ENCODE measurements at regions not wholly inside any gene's neighbourhood (a gene's known extent, or its start where the extent isn't known, plus 50 kb on each side); places are given as distances from the start of the nearest gene placed in this dataset.
"Not testable (repeated sequence)": the region's sequence is repeated elsewhere in the genome, so short reads cannot be mapped to it uniquely, and the experiment has no call there.

DNA sequence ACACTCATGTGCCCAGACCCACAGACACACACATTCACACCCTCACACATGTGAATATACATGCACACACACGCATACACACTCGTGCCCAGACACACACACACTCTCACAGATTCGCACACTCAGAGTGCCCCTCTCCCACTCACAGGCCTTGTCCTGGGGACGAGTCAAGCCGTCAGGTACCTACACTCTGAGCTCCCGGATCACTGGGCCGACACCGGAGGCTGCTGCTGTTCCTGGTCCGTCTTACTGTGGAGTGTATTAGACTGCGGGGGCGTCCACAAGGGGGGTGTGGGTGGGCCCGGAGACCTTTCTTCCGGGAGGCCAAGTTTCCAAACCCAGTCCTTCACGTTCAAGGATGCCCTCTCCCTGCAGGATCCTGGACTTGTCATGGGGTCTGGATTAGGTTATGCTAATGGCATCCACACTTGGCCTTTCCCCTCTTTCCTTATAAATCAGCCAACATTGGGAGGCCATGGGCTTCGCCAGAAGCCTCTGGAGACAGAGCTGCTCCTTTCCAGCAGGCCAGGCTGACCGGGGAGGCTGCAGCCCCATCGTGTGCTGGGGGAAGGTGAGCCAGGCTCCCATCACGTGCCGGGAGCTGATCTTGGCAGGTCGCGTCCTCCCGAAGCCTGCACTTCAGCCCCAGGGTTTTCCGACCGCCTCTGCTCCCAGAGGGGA, 186.4 kb downstream of the NPIPB11 start:
- not testable (repeated sequence) for DNase-seq (ENCODE audit: low spot score)

DNA sequence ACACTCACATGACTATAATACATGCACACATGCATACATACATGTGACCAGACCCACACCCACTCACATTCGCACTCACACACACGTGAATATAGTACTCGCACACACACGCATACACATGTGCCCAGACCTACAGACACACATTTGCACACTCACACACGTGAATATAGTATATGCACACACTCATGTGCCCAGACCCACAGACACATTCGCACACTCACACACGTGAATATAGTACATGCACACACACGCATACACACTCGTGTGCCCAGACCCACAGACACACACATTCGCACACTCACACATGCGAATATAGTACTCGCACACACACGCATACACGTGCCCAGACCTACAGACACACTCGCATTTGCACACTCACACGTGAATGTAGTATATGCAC, 186.9 kb downstream of the NPIPB11 start:
- Mint-ChIP-seq H3K4me1 (peaks cover 13% of the 10 kb centered on the region), H3K27ac (peak overlapping the region; percentile 40), H3K9me3 (peaks cover 22% of the 10 kb centered on the region), H3K27me3 (ENCODE audit: insufficient read depth, low read depth) (peaks cover 15% of the 10 kb centered on the region)
- not testable (repeated sequence) for H3K27me3 ChIP-seq; H3F3A ChIP-seq (ENCODE audit: low read depth); H3K4me1 ChIP-seq; H3K4me2 ChIP-seq; H3K4me3 ChIP-seq; H4K20me1 ChIP-seq (ENCODE audit: low read depth); H3K36me3 Mint-ChIP-seq; H3K27ac ChIP-seq; H3K9ac ChIP-seq; H3K36me3 ChIP-seq; H3K79me2 ChIP-seq (ENCODE audit: low read depth); H3K9me3 ChIP-seq (ENCODE audit: low read depth); H3K4me3 Mint-ChIP-seq; H2AFZ ChIP-seq (replicated peaks); DNase-seq (ENCODE audit: low spot score)

More for the DNA sequence above, 186.4 kb downstream of the NPIPB11 start:
- not testable (repeated sequence) for H2AFZ ChIP-seq (replicated peaks); H3K36me3 ChIP-seq; H3K9ac ChIP-seq; H3F3A ChIP-seq (ENCODE audit: low read depth); H3K4me2 ChIP-seq; H3K36me3 Mint-ChIP-seq; H3K27me3 ChIP-seq; H3K4me3 Mint-ChIP-seq; H3K4me1 ChIP-seq; H3K9me3 ChIP-seq (ENCODE audit: low read depth); H3K4me3 ChIP-seq; H3K79me2 ChIP-seq (ENCODE audit: low read depth); H3K27ac ChIP-seq; H4K20me1 ChIP-seq (ENCODE audit: low read depth)
- peaks cover 13% of the 10 kb centered on the region for H3K4me1 Mint-ChIP-seq
- peak overlapping the region; percentile 40 for H3K27ac Mint-ChIP-seq
- H3K27me3 Mint-ChIP-seq (ENCODE audit: insufficient read depth, low read depth) = peaks cover 15% of the 10 kb centered on the region
- H3K9me3 Mint-ChIP-seq = peaks cover 22% of the 10 kb centered on the region

GRCh38 chr16:29218649-29219048, 187.9 kb downstream of the NPIPB11 start:
- not testable (repeated sequence) for H3K36me3 Mint-ChIP-seq; H3K36me3 ChIP-seq; H3K27ac ChIP-seq; H2AFZ ChIP-seq (replicated peaks); H4K20me1 ChIP-seq (ENCODE audit: low read depth); H3K9ac ChIP-seq; H3K79me2 ChIP-seq (ENCODE audit: low read depth); H3K4me3 ChIP-seq; H3K27me3 ChIP-seq; H3K27ac Mint-ChIP-seq; H3K4me1 ChIP-seq; H3K4me2 ChIP-seq; H3K9me3 ChIP-seq (ENCODE audit: low read depth); DNase-seq (ENCODE audit: low spot score); H3F3A ChIP-seq (ENCODE audit: low read depth)
- Mint-ChIP-seq H3K4me1 (peaks cover 13% of the 10 kb centered on the region), H3K4me3 (peak overlapping the region; percentile 74), H3K9me3 (peaks cover 20% of the 10 kb centered on the region), H3K27me3 (ENCODE audit: insufficient read depth, low read depth) (peaks cover 15% of the 10 kb centered on the region)

GRCh38 chr16:29218171-29218570, 188.3 kb downstream of the NPIPB11 start:
- not testable (repeated sequence) for DNase-seq (ENCODE audit: low spot score); H3K79me2 ChIP-seq (ENCODE audit: low read depth); H3K4me3 ChIP-seq; H3K4me1 ChIP-seq; H3K9ac ChIP-seq; H3K36me3 Mint-ChIP-seq; H3F3A ChIP-seq (ENCODE audit: low read depth); H3K27ac ChIP-seq; H4K20me1 ChIP-seq (ENCODE audit: low read depth); H2AFZ ChIP-seq (replicated peaks); H3K9me3 ChIP-seq (ENCODE audit: low read depth); H3K27me3 ChIP-seq; H3K36me3 ChIP-seq; H3K4me3 Mint-ChIP-seq; H3K27ac Mint-ChIP-seq; H3K4me2 ChIP-seq
- H3K27me3 Mint-ChIP-seq (ENCODE audit: insufficient read depth, low read depth) = peaks cover 13% of the 10 kb centered on the region
- H3K9me3 Mint-ChIP-seq = peaks cover 17% of the 10 kb centered on the region
- peaks cover 13% of the 10 kb centered on the region for H3K4me1 Mint-ChIP-seq

- H3K4me3 ChIP-seq; H3K9ac ChIP-seq; DNase-seq (ENCODE audit: low spot score); H3K4me3 Mint-ChIP-seq; H3K36me3 Mint-ChIP-seq; H3K27me3 ChIP-seq; H4K20me1 ChIP-seq (ENCODE audit: low read depth); H3F3A ChIP-seq (ENCODE audit: low read depth); H3K79me2 ChIP-seq (ENCODE audit: low read depth); H3K27ac ChIP-seq; H3K27ac Mint-ChIP-seq; H3K36me3 ChIP-seq; H2AFZ ChIP-seq (replicated peaks); H3K9me3 ChIP-seq (ENCODE audit: low read depth); H3K4me2 ChIP-seq; H3K4me1 ChIP-seq: not testable (repeated sequence)
- peaks cover 13% of the 10 kb centered on the region for H3K27me3 Mint-ChIP-seq (ENCODE audit: insufficient read depth, low read depth)
- H3K4me1 Mint-ChIP-seq = peaks cover 13% of the 10 kb centered on the region
- peaks cover 16% of the 10 kb centered on the region for H3K9me3 Mint-ChIP-seq
Measured at GRCh38 chr16:29217752-29218126, 188.8 kb downstream of the NPIPB11 start.

DNA sequence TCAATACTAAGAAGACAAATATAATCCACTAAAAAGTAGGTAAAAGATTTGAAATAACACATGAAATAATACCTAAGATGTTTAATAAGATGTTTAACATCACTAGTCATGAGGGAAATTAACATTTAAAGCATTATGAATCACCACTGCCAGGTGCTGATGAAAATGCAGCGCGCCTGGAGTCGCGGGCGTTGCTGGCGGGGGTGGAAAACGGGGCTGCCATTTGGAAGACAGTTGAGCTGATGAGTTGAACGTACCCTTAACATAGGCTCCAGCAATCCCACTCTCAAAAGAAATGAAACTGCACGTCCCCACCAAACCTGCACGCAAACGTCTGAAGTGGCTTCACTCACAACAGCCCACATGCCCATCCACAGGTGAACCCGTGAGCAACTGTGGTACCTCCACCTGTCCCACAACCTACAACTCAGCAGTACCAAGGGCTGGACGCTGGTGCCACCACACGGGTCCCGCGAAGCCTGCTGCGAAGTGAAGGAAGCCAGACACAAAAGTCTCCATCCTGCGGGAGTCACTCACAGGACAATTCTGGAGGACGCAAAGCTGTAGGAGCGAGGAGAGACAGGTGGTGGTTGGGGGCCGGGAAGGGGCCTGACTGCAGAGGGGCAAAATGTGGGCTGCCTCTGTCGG, 189.3 kb downstream of the NPIPB11 start:
- not testable (repeated sequence) for H2AFZ ChIP-seq (replicated peaks); H3K79me2 ChIP-seq (ENCODE audit: low read depth); H3K36me3 ChIP-seq; H3F3A ChIP-seq (ENCODE audit: low read depth); H3K27me3 ChIP-seq; DNase-seq (ENCODE audit: low spot score); H3K4me1 ChIP-seq; H3K9ac ChIP-seq; H3K9me3 ChIP-seq (ENCODE audit: low read depth); H3K36me3 Mint-ChIP-seq; H3K27ac Mint-ChIP-seq; H3K4me3 Mint-ChIP-seq; H3K4me3 ChIP-seq; H3K27ac ChIP-seq; H3K4me2 ChIP-seq; H4K20me1 ChIP-seq (ENCODE audit: low read depth)
- H3K4me1 Mint-ChIP-seq = peaks cover 13% of the 10 kb centered on the region
- peaks cover 13% of the 10 kb centered on the region for H3K27me3 Mint-ChIP-seq (ENCODE audit: insufficient read depth, low read depth)
- H3K9me3 Mint-ChIP-seq = peaks cover 16% of the 10 kb centered on the region

- H3K4me2 ChIP-seq; H3K9me3 Mint-ChIP-seq; H3K79me2 ChIP-seq (ENCODE audit: low read depth); H3K36me3 ChIP-seq; H3K4me1 ChIP-seq; H4K20me1 ChIP-seq (ENCODE audit: low read depth); H3K27ac Mint-ChIP-seq; H3K9ac ChIP-seq; H3K4me3 Mint-ChIP-seq; H3K9me3 ChIP-seq (ENCODE audit: low read depth); H3K27ac ChIP-seq; H3K27me3 ChIP-seq; H3K4me1 Mint-ChIP-seq; H3K4me3 ChIP-seq; H3K27me3 Mint-ChIP-seq (ENCODE audit: insufficient read depth, low read depth); H3K36me3 Mint-ChIP-seq; DNase-seq (ENCODE audit: low spot score); H3F3A ChIP-seq (ENCODE audit: low read depth); H2AFZ ChIP-seq (replicated peaks): not testable (repeated sequence)
Measured at GRCh38 chr16:29213770-29214169, 192.7 kb downstream of the NPIPB11 start.

DNA sequence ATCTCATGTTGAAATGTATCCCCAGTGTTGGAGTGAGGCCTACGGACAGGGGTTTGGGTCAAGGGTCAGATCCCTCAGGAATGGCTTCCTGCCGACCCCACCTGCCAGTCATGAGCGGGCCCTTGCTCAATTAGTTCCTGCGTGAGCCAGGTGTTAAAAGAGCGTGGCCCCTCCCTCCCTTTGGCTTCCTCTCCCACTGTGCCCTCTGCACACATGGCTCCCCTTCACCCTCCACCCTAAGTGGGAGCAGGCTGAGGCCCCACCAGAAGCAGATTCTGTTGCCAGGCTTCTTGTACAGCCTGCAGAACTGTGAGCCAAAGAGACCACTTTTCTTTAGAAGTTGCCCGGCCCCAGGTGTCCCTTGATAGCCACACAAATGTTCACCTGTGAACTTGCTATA, 193.3 kb downstream of the NPIPB11 start:
- not testable (repeated sequence) for H3K27ac Mint-ChIP-seq; H4K20me1 ChIP-seq (ENCODE audit: low read depth); H2AFZ ChIP-seq (replicated peaks); H3K27ac ChIP-seq; H3K27me3 Mint-ChIP-seq (ENCODE audit: insufficient read depth, low read depth); H3K9ac ChIP-seq; H3K4me1 ChIP-seq; H3K79me2 ChIP-seq (ENCODE audit: low read depth); H3F3A ChIP-seq (ENCODE audit: low read depth); H3K4me3 Mint-ChIP-seq; H3K27me3 ChIP-seq; H3K9me3 Mint-ChIP-seq; DNase-seq (ENCODE audit: low spot score); H3K36me3 ChIP-seq; H3K4me2 ChIP-seq; H3K9me3 ChIP-seq (ENCODE audit: low read depth); H3K4me3 ChIP-seq; H3K36me3 Mint-ChIP-seq; H3K4me1 Mint-ChIP-seq
